ENCODE measurements at regions not wholly inside any gene's neighbourhood (a gene's known extent, or its start where the extent isn't known, plus 50 kb on each side); places are given as distances from the start of the nearest gene placed in this dataset.

DNA sequence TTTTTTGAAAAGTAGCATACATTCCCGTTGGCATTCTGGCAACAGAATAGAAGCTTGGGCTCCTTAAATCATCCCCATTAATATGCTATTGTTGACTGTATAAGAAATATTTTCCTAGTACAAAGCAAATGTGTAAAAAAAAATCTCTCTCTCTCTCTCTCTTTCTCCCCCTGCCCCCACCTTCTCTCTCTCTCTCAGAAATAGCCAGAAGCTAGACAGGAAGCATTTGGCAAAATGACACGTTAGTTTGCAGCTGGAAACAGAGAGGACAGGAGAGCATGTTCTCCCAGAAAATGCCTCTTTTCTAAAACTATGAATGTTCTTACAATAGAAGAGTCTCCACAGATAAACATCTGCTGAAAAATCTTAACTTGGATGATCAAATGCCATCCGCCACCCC, 59.6 kb upstream of the AKR1E2 start:
- no peak for DNase-seq (ENCODE audit: low read depth)
- H3K4me3 ChIP-seq (ENCODE audit: low read depth, low read length): no peak overlapping the region
- TF ChIP-seq, protein P1, sequence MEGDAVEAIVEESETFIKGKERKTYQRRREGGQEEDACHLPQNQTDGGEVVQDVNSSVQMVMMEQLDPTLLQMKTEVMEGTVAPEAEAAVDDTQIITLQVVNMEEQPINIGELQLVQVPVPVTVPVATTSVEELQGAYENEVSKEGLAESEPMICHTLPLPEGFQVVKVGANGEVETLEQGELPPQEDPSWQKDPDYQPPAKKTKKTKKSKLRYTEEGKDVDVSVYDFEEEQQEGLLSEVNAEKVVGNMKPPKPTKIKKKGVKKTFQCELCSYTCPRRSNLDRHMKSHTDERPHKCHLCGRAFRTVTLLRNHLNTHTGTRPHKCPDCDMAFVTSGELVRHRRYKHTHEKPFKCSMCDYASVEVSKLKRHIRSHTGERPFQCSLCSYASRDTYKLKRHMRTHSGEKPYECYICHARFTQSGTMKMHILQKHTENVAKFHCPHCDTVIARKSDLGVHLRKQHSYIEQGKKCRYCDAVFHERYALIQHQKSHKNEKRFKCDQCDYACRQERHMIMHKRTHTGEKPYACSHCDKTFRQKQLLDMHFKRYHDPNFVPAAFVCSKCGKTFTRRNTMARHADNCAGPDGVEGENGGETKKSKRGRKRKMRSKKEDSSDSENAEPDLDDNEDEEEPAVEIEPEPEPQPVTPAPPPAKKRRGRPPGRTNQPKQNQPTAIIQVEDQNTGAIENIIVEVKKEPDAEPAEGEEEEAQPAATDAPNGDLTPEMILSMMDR (conservative IDR thresholded peaks at IDR 0.05; ENCODE audit: low read depth, low read length): no peak

DNA sequence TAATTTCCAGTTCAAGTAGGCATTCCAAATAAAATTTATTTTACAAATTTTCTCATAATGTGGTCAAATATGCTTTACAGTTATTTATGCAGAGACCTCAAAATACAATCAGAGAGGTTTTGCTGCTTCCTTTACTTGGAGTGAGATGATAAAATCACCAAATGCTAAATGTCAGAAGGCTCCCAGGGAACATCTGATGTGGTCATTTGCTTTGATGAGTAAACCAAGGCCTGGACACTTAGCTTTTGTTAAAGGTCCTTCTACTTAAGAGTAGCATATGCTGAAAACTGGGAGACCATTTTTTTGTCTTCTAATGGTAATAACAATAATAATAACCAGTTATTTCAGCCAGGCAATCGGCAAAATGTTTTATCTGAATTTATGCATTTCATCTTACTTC, 60.6 kb upstream of the AKR1E2 start:
- no peak overlapping the region for H3K4me3 ChIP-seq (ENCODE audit: low read depth, low read length)
- DNase-seq (ENCODE audit: low read depth): no peak
- TF ChIP-seq, protein P1 (conservative IDR thresholded peaks at IDR 0.05; ENCODE audit: low read depth, low read length): no peak

DNA sequence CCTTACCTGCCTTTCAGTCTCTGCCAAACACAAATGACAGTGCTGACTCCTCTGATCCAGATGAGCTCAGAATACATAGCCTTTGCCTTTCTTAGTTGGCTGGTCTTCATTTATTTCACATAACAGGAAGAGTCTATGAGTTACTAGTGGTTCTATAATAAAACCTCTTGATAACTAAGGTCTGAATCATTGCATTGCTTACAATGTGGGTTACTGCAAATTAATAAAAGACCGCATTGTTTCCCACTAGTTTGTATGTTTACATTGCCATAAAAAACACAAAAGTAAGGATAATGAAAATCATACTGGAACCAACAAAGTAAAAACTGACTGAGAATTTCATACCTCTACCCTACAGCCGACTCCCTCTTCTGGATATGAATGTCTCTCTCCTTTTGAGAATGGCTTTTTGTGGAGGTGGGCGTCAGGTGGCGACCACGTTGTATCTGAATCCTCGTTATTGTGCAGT, 62.0 kb upstream of the AKR1E2 start:
- peak; percentile 43 for DNase-seq (ENCODE audit: low read depth)
- no peak overlapping the region for H3K4me3 ChIP-seq (ENCODE audit: low read depth, low read length)
- TF ChIP-seq, protein P1 (conservative IDR thresholded peaks at IDR 0.05; ENCODE audit: low read depth, low read length): no peak

DNA sequence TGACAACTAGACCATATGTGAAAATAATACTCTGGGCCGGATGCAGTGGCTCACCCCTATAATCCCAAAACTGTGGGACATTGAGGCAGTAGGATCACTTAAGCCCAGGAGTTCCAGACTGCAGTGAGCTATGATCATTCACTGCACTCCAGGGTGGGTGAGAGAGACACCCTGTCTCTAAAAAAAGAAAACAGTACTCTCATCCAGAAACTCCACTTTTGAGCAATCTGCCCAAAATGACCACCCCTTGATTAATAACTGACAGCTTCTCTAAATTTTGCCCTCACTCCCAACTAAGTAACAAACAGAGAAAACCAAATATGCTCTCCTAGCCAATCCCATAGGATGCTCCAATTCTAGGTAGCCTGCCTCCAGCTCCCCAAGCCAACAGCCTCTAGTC, 62.5 kb upstream of the AKR1E2 start:
- no peak overlapping the region for H3K4me3 ChIP-seq (ENCODE audit: low read depth, low read length)
- TF ChIP-seq, protein P1 (conservative IDR thresholded peaks at IDR 0.05; ENCODE audit: low read depth, low read length): no peak
- no peak for DNase-seq (ENCODE audit: low read depth)

DNA sequence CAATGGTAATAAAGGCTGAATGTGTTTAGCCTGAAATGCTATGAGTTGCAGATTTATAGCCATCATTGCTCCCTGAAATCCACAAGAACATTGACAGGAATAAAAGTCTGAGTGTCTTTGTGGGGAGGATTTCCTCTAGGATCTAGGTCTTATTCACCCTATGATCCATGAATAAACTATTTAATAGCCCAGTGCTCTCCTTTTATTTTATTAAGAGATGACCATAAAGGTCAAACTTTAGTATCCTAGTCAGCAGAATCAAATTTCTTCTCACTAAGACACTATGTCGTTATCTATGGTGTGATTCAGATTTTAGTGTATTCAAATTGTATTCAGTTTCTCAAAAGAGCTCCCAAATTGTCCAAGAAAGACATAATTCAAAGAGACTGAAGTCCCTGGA, 67.8 kb upstream of the AKR1E2 start:
- DNase-seq (ENCODE audit: low read depth): no peak
- H3K4me3 ChIP-seq (ENCODE audit: low read depth, low read length): no peak overlapping the region
- TF ChIP-seq, protein P1 (conservative IDR thresholded peaks at IDR 0.05; ENCODE audit: low read depth, low read length): no peak

DNA sequence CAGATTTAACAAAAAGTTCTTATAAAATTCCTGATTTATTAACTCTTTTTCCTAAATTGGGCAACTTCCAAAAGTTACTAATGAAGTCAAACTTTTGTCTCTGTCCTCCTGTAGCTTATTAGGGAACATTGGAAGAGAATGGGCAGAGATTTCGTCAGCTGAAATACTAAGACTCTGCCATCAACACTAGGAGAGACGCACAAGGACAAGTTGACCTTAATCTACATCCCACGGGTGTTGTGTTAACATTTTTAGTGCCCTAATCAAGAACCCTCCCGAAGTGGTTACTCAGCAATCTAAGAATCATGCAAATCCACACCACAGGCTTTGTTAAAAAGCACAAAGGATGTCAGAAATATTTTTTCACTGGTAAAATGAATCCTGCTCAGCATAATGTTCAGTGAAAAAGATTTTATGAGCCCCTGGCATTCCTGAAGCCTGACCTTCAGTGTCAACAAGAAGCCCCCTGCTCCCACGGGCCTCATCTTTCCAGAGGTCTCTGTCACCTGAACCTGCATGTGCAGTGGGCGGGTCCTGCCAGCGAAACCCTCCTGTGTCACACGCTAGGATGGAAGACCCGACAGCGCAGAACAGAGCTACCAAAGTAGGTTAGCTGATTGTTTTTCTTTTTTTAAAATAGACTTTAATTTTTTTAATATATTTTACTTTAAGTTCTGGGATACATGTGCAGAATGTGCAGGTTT, 70.6 kb upstream of the AKR1E2 start:
- DNase-seq (ENCODE audit: low read depth): no peak
- no peak overlapping the region for H3K4me3 ChIP-seq (ENCODE audit: low read depth, low read length)
- TF ChIP-seq, protein P1 (conservative IDR thresholded peaks at IDR 0.05; ENCODE audit: low read depth, low read length): no peak

DNA sequence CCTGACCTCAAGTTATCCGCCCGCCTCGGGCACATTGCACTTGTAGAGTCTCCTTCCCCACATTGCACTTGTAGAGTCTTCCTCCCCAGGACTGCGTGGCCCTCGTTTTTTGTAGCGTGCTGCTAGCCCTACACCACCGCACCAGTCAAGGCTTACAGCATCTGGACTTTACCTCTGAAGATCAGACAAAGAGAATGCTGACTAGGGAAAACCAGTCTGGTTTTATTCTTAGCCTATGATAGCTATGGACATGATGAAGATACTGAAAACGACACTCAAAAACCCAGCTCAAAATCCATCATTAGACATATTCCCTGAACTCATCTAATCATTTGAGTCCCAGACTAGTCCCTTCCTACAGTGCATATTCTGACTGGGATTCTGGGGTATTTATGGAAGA, 71.9 kb upstream of the AKR1E2 start:
- H3K4me3 ChIP-seq (ENCODE audit: low read depth, low read length): no peak overlapping the region
- TF ChIP-seq, protein P1 (conservative IDR thresholded peaks at IDR 0.05; ENCODE audit: low read depth, low read length): no peak
- DNase-seq (ENCODE audit: low read depth): no peak
